ENCODE measurements at regions not wholly inside any gene's neighbourhood (a gene's known extent, or its start where the extent isn't known, plus 50 kb on each side); places are given as distances from the start of the nearest gene placed in this dataset.

GRCh38 chr4:96193061-96193460 is 353.2 kb downstream of the PDHA2 start:
- TF ChIP-seq, protein P1, sequence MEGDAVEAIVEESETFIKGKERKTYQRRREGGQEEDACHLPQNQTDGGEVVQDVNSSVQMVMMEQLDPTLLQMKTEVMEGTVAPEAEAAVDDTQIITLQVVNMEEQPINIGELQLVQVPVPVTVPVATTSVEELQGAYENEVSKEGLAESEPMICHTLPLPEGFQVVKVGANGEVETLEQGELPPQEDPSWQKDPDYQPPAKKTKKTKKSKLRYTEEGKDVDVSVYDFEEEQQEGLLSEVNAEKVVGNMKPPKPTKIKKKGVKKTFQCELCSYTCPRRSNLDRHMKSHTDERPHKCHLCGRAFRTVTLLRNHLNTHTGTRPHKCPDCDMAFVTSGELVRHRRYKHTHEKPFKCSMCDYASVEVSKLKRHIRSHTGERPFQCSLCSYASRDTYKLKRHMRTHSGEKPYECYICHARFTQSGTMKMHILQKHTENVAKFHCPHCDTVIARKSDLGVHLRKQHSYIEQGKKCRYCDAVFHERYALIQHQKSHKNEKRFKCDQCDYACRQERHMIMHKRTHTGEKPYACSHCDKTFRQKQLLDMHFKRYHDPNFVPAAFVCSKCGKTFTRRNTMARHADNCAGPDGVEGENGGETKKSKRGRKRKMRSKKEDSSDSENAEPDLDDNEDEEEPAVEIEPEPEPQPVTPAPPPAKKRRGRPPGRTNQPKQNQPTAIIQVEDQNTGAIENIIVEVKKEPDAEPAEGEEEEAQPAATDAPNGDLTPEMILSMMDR (conservative IDR thresholded peaks at IDR 0.05; ENCODE audit: control insufficient read depth, insufficient read depth, low read depth, low read length), result no peak
- no peak overlapping the region for H3K4me3 ChIP-seq (ENCODE audit: control insufficient read depth, low read depth, low read length)
- DNase-seq (ENCODE audit: low read depth), result no peak

DNA sequence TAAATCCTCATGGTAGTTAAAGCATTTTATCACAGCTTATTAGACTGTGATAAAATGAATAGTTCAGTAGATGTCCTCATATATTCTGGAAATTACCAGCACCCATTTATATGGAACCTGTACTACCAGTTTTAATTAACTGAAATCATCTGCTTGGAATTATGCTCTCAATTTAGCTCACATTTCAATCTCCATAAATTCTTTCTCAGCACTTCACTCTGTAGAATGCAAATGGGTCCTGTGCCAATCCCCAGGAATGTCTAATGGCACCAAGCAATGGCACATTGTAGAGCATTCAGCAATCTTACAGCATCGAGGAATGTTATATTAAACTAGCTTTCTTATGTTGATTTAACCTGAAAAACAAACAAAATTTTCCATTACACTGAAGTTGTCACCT is 355.1 kb downstream of the PDHA2 start:
- H3K4me3 ChIP-seq (ENCODE audit: control insufficient read depth, low read depth, low read length), result no peak overlapping the region
- no peak for DNase-seq (ENCODE audit: low read depth)
- TF ChIP-seq, protein P1 (conservative IDR thresholded peaks at IDR 0.05; ENCODE audit: control insufficient read depth, insufficient read depth, low read depth, low read length), result no peak

DNA sequence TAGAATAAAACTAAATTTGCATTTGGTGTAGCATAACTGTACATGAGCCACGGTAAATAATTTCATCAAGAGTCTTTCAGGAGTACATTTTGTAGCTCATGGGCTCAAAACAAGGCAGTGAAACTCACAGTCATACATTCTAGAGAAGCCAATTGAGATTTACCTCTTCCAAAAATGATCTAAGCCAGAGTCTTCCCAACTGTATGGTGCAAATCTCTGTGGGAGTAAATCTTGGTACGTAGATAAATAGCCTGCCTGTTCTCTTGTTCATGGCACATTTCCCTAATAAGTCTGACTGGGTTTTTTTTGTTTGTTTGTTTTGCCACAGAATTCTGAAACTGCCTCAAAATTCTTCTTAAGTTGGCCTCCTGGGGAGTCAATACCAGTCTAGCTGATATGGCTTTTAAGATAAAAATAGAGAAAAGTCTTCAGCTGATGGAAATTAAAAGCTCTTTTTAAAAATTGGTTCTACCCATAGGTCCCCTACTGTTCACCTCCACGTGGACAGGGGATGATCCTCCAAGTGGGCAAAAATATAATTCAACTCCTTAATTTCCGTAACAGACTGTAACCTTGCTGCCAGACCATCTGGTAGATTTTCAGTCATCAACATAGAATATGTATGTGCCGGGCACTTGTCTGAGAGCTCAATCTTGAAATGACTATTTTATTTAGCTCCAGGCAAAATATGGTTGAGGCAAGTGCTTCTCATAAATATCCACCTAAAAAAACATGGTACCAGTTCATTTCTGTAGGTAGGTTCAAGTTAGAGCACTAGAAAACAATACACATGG is 365.4 kb downstream of the PDHA2 start:
- TF ChIP-seq, protein P1 (conservative IDR thresholded peaks at IDR 0.05; ENCODE audit: control insufficient read depth, insufficient read depth, low read depth, low read length), result no peak
- DNase-seq (ENCODE audit: low read depth), result no peak
- no peak overlapping the region for H3K4me3 ChIP-seq (ENCODE audit: control insufficient read depth, low read depth, low read length)

DNA sequence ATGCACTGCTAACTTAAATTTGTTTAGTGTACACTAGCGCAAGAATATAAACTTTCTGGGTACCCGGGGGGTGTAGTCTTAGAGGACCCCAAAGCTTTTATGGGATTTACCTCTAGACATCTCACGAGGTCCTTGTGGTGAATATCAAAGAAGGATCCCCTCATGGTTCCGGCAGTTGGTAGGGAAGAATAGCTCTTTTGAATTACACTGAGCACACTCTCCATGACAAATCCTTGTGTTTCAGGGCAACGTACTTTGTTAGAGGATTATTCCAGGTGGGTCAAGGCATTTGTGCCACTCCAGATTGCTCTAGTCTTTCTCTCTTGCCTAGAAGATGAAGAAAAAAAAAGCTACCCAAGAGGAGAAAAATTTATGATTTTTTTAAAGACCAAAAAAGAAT is 387.6 kb downstream of the PDHA2 start:
- TF ChIP-seq, protein P1 (conservative IDR thresholded peaks at IDR 0.05; ENCODE audit: control insufficient read depth, insufficient read depth, low read depth, low read length), result no peak
- no peak overlapping the region for H3K4me3 ChIP-seq (ENCODE audit: control insufficient read depth, low read depth, low read length)
- no peak for DNase-seq (ENCODE audit: low read depth)

DNA sequence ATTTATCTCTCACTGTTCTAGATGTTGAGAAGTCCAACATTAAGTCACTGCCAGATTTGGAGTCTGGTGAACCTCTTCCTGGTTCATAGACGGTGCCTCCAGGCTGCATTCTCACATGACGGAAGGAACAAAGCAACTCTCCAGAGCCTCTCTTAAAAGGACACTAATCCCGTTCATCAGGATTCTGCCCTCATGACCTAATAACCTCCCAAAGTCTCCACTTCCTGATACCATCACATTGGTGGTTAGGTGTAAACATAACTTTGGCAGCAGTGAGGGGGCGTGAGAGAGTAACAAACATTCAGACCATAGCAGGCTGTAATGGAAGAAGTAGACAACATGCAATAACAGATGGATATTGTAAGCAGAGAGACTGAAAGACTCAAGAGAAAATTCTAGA is 388.6 kb downstream of the PDHA2 start:
- DNase-seq (ENCODE audit: low read depth), result no peak
- TF ChIP-seq, protein P1 (conservative IDR thresholded peaks at IDR 0.05; ENCODE audit: control insufficient read depth, insufficient read depth, low read depth, low read length), result no peak
- H3K4me3 ChIP-seq (ENCODE audit: control insufficient read depth, low read depth, low read length), result no peak overlapping the region

DNA sequence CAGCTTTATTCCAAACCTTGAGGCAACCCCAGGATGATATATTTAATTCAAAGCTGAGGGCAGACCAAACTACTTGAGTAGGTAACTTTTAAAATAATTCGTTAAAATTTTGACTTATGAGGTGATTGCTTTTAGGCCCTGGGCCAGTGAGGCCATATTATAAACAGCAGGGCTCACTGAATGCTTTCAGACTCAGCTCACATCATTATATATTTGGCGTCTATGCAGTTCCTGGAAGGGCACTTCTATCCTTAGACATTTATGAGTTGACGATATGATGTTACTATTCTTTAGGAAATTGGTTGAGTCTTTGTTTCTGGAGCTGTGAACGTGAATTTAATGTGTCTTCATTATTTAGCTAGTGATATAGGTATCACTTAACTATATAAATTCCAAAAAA is 400.1 kb downstream of the PDHA2 start:
- no peak overlapping the region for H3K4me3 ChIP-seq (ENCODE audit: control insufficient read depth, low read depth, low read length)
- DNase-seq (ENCODE audit: low read depth), result no peak
- TF ChIP-seq, protein P1 (conservative IDR thresholded peaks at IDR 0.05; ENCODE audit: control insufficient read depth, insufficient read depth, low read depth, low read length), result no peak

All from fibroblast of mammary gland (primary cell).